HG03025 (cell line): ENCODE measurements at regions not wholly inside any gene's neighbourhood (a gene's known extent, or its start where the extent isn't known, plus 50 kb on each side); places are given as distances from the start of the nearest gene placed in this dataset.

Experiments used
- ATAC-seq: cut with Tn5 transposase; IDR thresholded peaks from one replicate; pipeline ENCODE4 v1.9.1; 2021; ENCODE audit warnings: mild to moderate bottlenecking, moderate library complexity; ENCODE audit not compliant: unreplicated experiment, low FRiP score

GRCh38 chr2:138170485-138170884 is 206.2 kb downstream of the HNMT start:
- ATAC-seq, result no peak

DNA sequence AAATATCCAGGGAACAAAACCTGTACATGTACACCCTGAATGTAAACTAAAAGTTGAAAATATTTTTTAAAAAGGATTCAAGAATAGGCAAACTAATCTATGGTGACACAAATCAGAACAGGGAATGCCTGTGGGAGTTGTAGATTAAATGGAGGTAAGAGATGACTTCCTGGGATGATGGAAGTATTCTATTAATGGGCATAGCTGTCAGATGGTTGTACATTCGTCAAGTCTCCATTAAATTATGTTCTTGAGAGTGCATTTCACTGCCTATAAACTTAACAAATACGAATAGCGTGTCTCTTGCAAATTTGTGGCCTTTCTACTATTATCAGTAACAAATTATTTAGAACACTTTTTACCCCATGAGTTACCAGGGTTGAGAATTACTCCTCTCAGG is 207.0 kb downstream of the HNMT start:
- ATAC-seq, result no peak

- no peak for ATAC-seq
These were observed 210.8 kb downstream of the HNMT start for GRCh38 chr2:138175066-138175465.

- no peak for ATAC-seq
These were observed 212.7 kb downstream of the HNMT start for GRCh38 chr2:138176862-138177439.

DNA sequence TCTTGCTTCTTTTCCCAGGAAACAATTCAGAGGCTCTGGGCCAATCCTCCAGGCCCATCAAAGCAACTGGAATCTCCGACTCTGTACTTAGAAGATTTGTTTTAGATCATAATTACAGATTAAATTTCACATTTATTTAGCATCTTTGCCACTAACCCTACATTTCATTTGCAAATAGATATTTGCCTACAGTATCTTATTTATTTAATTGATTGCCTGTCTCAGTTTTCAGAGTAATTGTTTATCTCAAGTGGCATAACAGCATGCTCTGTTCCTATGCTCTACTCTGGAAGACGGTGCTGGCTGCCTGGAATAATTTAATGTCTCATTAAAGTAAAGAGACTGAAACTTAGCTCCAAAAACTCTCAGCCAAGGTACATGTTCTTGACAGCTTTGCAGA is 213.4 kb downstream of the HNMT start:
- ATAC-seq, result no peak

DNA sequence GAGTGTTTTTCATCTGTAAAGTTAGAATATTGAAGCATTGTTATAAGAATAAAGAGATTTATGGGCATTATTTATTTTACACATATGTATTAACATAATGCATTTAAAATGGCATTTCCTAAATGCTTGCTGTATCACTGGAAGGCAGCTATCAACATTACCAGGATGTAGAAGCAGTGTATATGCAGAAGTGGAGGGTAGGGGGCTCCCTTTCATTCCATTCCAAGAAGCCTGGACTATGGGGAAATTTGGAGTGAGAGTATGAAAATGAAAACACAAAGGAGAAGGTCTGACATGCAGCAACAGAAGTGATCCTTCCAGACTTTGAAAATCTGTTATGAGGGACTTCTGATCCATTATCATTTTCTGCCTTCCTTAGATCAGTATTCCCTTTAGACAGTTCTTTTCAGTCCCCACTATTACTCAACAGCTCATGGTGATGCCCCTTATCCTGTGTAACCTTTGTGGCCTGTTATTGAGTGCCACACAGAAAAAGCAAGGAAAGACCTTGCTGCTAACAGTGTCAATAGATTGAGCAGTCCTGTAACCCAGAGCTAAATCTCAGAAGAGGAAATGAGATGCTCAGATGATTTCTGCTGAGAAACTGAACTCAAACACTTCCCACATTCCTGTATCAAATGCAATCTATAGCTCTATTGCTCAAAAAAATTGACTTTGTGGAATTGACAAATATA is 216.6 kb downstream of the HNMT start:
- no peak for ATAC-seq

GRCh38 chr2:138182250-138182936 is 218.1 kb downstream of the HNMT start:
- ATAC-seq, result no peak

DNA sequence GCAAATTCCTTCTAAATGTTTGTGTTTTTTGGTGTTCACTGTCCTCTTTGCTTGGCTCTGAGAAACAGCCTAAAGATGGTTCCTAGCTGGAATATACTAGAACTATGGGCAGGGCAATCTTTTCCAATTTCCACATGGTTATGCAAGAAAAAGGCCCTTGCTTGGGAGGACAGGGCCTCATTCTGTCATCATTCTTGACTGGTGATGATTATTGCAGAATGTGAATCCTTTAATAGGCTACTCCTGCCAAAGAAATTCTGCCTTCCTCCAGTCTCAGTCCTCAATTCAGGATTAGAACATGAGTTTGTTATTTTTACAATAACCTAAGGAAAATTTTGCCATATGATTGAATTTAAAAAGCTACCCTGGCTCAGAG is 218.7 kb downstream of the HNMT start:
- ATAC-seq, result no peak

GRCh38 chr2:138183705-138184104 is 219.4 kb downstream of the HNMT start:
- no peak for ATAC-seq

GRCh38 chr2:138184428-138184827 is 220.2 kb downstream of the HNMT start:
- no peak for ATAC-seq

- no peak for ATAC-seq
These were observed 221.6 kb downstream of the HNMT start for GRCh38 chr2:138185827-138186226.

GRCh38 chr2:138187221-138187620 is 222.9 kb downstream of the HNMT start:
- no peak for ATAC-seq

- ATAC-seq, result no peak
These were observed 226.7 kb downstream of the HNMT start for GRCh38 chr2:138190999-138191398.

DNA sequence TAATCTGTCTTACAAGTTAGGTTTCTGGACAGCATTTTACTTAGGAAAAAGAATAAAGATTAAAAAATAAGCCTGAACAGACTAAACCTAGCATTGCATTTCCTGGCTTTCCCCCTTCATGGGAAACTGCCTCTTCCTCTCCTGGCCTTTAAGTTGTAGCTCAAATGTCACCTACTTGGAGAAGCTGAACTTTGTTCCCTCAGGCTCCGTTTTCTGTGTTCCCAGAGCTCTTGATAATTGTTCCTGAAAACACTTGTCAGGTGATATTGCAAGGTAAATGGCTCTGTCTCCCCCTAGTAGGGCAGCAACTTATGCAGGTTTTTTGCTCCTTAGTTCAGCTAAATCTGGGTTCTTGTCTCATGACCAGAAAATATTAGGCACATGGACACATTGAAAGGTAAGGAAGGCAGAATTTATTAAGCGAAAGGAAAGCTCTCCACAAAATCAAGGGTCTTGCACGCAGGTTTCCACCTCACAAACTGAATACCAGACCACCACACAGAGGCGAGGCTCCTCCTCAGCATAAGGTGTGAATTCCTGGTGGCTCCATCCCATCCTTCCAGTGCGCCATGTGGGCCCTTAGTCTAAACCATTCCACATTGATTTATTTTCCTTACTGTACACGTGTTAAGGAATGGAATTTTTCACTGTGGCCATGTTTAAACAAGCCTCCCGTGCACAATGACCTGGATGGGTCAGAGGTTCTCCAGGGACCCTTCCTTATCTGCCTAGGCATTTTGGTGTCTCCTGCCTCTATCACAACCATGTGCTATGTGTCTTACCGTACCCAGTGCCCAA is 229.3 kb downstream of the HNMT start:
- no peak for ATAC-seq

- no peak for ATAC-seq
These were observed 237.0 kb downstream of the HNMT start for GRCh38 chr2:138201286-138201685.

DNA sequence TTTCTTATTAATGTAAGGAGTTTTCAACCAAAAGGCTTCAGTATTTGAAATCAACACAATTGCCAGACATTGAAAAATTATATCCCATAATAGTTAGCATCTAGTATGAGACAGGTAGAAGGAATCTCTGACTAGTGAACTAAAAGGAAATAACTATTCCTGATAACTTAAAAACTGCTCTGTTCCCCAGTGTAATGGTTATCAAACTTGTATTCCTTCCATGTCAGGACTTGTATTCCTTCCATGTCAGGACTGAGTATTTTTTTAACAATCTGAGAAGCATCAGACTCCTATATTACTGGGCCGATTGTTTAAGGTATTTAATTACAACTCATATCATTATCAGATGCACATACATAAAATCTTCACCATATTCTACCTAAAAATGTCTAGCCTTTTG is 238.5 kb downstream of the HNMT start:
- no peak for ATAC-seq

DNA sequence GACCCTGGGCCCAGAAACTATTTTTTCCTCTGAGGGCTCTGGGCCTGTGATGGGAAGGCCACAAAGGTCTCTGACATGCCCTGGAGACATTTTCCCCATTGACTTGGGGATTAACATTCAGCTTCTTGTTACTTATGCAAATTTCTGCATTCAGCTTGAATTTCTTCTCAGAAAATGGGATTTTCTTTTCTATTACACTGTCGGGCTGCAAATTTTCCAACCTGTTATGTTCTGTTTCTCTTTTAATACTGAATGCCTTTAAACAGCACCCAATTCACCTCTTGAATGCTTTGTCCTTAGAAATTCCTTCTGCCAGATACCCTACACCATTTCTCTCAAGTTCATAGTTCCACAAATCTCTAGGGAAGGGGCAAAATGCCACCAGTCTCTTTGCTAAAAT is 241.0 kb downstream of the HNMT start:
- ATAC-seq, result no peak

GRCh38 chr2:138207074-138207930 is 243.0 kb downstream of the HNMT start:
- ATAC-seq, result no peak

GRCh38 chr2:138209009-138209408 is 244.7 kb downstream of the HNMT start:
- no peak for ATAC-seq

DNA sequence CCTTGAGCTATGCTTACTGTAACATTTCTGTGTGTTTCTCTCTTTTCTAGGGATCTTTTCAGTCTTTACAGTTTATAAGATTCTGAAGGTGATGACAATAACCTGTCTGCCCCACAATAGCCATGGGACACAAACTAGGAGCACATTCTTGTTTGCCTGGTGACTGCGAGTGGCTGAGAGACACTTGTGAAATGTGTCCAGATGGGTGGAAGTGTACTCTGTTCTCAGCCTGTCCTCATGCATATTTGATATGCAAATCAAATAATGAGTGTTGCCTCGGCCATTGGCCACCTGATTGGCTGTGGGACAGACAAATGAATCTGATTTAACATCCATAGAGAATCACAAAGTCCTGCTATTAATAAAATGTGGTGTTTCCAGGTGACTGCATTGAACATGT is 246.2 kb downstream of the HNMT start:
- ATAC-seq, result no peak
